HCT116 (cell line): ENCODE measurements at regions not wholly inside any gene's neighbourhood (a gene's known extent, or its start where the extent isn't known, plus 50 kb on each side); places are given as distances from the start of the nearest gene placed in this dataset.

Experiments
- ATAC-seq: fragments of 200-7000 bp; cut with Tn5 transposase; 2 replicates; pipeline ENCODE4 v1.9.1; 2020; ENCODE audit warnings: mild to moderate bottlenecking, moderate library complexity
- BruUV-seq: library from RNA; stranded (reverse); fragments of 400-500 nt; replicated peaks from 2 replicates; lab custom pipeline; 2021; lab: Mats Ljungman, UMichigan
- CTCF ChIA-PET: fragments of 300-600 bp; sonication (Branson Sonifier 250); formaldehyde crosslinking; loops from one replicate; lab custom pipeline; 2021; ENCODE audit warnings: antibody characterized with exemption; lab: Charles Lee
- POLR2A ChIA-PET: fragments of 300-600, 350-600 bp; sonication (Branson Sonifier 250); formaldehyde crosslinking; loops from one replicate; lab custom pipeline; 2021; ENCODE audit warnings: antibody characterized with exemption; lab: Charles Lee
- RAD21 ChIA-PET, 2 experiments: fragments of 300-600 bp; sonication (Branson Sonifier 250); formaldehyde crosslinking; loops; one replicate each; lab custom pipeline; 2023; ENCODE audit warnings: low total read pairs in 2 of 2; ENCODE audit not compliant: uncharacterized antibody in 2 of 2, unreplicated experiment in 2 of 2, low non-redundant PET in 1 of 2; lab: Charles Lee
- DNase-seq: peaks from one replicate; pipeline ENCODE4 v3.0.0-alpha.2; 2010; ENCODE audit warnings: low read depth, low spot score
- H2AFZ ChIP-seq: fragments of 200-600 bp; shearing (Covaris generic), sonication (generic); 2 replicates; pipeline ENCODE4 v1.6.1; 2017; ENCODE audit warnings: low read depth, mixed run types, mixed read lengths, antibody characterized with exemption, low read length; ENCODE audit not compliant: poor library complexity, severe bottlenecking
- H3K27ac ChIP-seq: 2 replicates; pipeline ENCODE4 v1.5.1; 2012; ENCODE audit warnings: low read depth, low read length
- H3K27me3 ChIP-seq: fragments of 200-600 bp; sonication (generic); 2 replicates; pipeline ENCODE4 v1.6.1; 2016; ENCODE audit warnings: mixed run types, low read length, mixed read lengths; ENCODE audit not compliant: insufficient read depth
- H3K36me3 ChIP-seq, 2 experiments: fragments of 200-500 bp in 1 of 2; fragments of 200-600 bp in 1 of 2; sonication (Bioruptor generic) in 1 of 2; sonication (generic) in 1 of 2; 2 replicates each; pipeline versions ENCODE4 v1.5.1 to v1.6.1; 2014 to 2016; ENCODE audit warnings: low read length in 2 of 2, inconsistent platforms in 1 of 2, mixed read lengths in 1 of 2, mixed run types in 1 of 2; ENCODE audit not compliant: insufficient read depth in 2 of 2, control insufficient read depth in 1 of 2
- H3K4me1 ChIP-seq, 2 experiments: fragments of 200-600 bp in 1 of 2; sonication (generic) in 1 of 2; 2 replicates each; pipeline versions ENCODE4 v1.5.1 to v1.6.1; 2012 to 2017; ENCODE audit warnings: low read length in 2 of 2, inconsistent platforms in 1 of 2, mild to moderate bottlenecking in 1 of 2, mixed read lengths in 1 of 2, mixed run types in 1 of 2, moderate library complexity in 1 of 2; ENCODE audit not compliant: insufficient read depth in 2 of 2, control insufficient read depth in 1 of 2
- H3K4me2 ChIP-seq: fragments of 200-600 bp; sonication (generic); 2 replicates; pipeline ENCODE4 v1.6.1; 2017; ENCODE audit warnings: mixed run types, low read length, mixed read lengths
- H3K4me3 ChIP-seq, 2 experiments: fragments of 200-600 bp in 1 of 2; sonication (generic) in 1 of 2; replicated peaks in 1 of 2; 2 replicates each; pipeline ENCODE4 v1.5.1; 2011 to 2016; ENCODE audit warnings: low read length in 2 of 2, control low read depth in 1 of 2, low read depth in 1 of 2, mild to moderate bottlenecking in 1 of 2, mixed read lengths in 1 of 2, mixed run types in 1 of 2
- H3K79me2 ChIP-seq: fragments of 200-600 bp; sonication (generic); 2 replicates; pipeline ENCODE4 v1.6.1; 2017; ENCODE audit warnings: mild to moderate bottlenecking, mixed run types, low read length, moderate library complexity, mixed read lengths; ENCODE audit not compliant: insufficient read depth
- H3K9ac ChIP-seq: fragments of 200-600 bp; sonication (generic); 2 replicates; pipeline ENCODE4 v1.6.1; 2016; ENCODE audit warnings: low read length, mixed read lengths
- H3K9me2 ChIP-seq: fragments of 200-600 bp; sonication (generic), shearing (Covaris generic); 2 replicates; pipeline ENCODE4 v1.6.1; 2017; ENCODE audit warnings: mixed run types, mild to moderate bottlenecking, moderate library complexity; ENCODE audit not compliant: insufficient read depth
- H3K9me3 ChIP-seq, 2 experiments: fragments of 200-500 bp in 1 of 2; fragments of 200-600 bp in 1 of 2; sonication (Bioruptor generic) in 1 of 2; sonication (generic) in 1 of 2; 2 replicates each; pipeline ENCODE4 v1.6.1; 2014 to 2017; ENCODE audit warnings: low read length in 2 of 2, mixed read lengths in 2 of 2, inconsistent platforms in 1 of 2, low read depth in 1 of 2, mild to moderate bottlenecking in 1 of 2, mixed run types in 1 of 2, moderate library complexity in 1 of 2; ENCODE audit not compliant: control insufficient read depth in 1 of 2, insufficient read depth in 1 of 2
- H4K20me1 ChIP-seq: fragments of 200-600 bp; sonication (generic), shearing (Covaris generic); 2 replicates; pipeline ENCODE4 v1.6.1; 2017; ENCODE audit warnings: mixed run types, mild to moderate bottlenecking, moderate library complexity; ENCODE audit not compliant: insufficient read depth
- CEBPB ChIP-seq: IDR thresholded peaks from 2 replicates; pipeline ENCODE4 v1.6.1; 2012; ENCODE audit warnings: low read depth
- EGR1 ChIP-seq: IDR thresholded peaks from 2 replicates; pipeline ENCODE4 v1.6.1; 2012; ENCODE audit warnings: low read depth
- ELF1 ChIP-seq: IDR thresholded peaks from 2 replicates; pipeline ENCODE4 v1.6.1; 2012; ENCODE audit warnings: low read depth, borderline replicate concordance
- EZH2phosphoT487 ChIP-seq: fragments of 200-600 bp; IDR thresholded peaks from 2 replicates; pipeline ENCODE4 v1.6.1; 2018; ENCODE audit warnings: antibody characterized with exemption, borderline replicate concordance
- POLR2A ChIP-seq: IDR thresholded peaks from 2 replicates; pipeline ENCODE4 v1.7.0; 2011; ENCODE audit warnings: borderline replicate concordance; ENCODE audit not compliant: insufficient read depth, insufficient read length; ENCODE audit errors: extremely low read depth
- POLR2AphosphoS5 ChIP-seq: IDR thresholded peaks from 2 replicates; pipeline ENCODE4 v1.6.1; 2011; ENCODE audit warnings: mild to moderate bottlenecking, low read depth, low read length, moderate library complexity
- SIN3A ChIP-seq: IDR thresholded peaks from 2 replicates; pipeline ENCODE4 v1.6.1; 2012; ENCODE audit warnings: low read depth
- TCF7L2 ChIP-seq: IDR thresholded peaks from 2 replicates; pipeline ENCODE4 v1.7.0; 2011; ENCODE audit warnings: borderline replicate concordance, inconsistent platforms; ENCODE audit not compliant: insufficient read depth, insufficient read length; ENCODE audit errors: extremely low read depth
- YY1 ChIP-seq: IDR thresholded peaks from 2 replicates; pipeline ENCODE4 v1.6.1; 2011; ENCODE audit warnings: low read length, low read depth, moderate library complexity, mild to moderate bottlenecking; ENCODE audit not compliant: insufficient replicate concordance; ENCODE audit errors: extremely low read depth
- ZNF274 ChIP-seq: fragments of 200-500 bp; sonication (Bioruptor generic); IDR thresholded peaks from 2 replicates; pipeline ENCODE4 v1.6.1; 2014; ENCODE audit warnings: mild to moderate bottlenecking, low read depth, low read length, inconsistent platforms
- intact Hi-C: fragments of 100-400 bp; cut with micrococcal nuclease; formaldehyde crosslinking; loops from 2 replicates; pipeline ENCODE4 v1.10.0; 2022
- TF ChIP-seq, protein P1 (sequence below): IDR thresholded peaks from 2 replicates; pipeline ENCODE4 v1.6.1; 2011; ENCODE audit warnings: mild to moderate bottlenecking, low read length, moderate library complexity; ENCODE audit not compliant: insufficient replicate concordance; ENCODE audit errors: extremely low read depth
- TF ChIP-seq, protein P2 (sequence below): IDR thresholded peaks from 2 replicates; pipeline ENCODE4 v1.6.1; 2012
- TF ChIP-seq, protein P3 (sequence below), 3 experiments: fragments of 200-600 bp in 1 of 3; sonication (generic) in 1 of 3; IDR thresholded peaks in 2 of 3; conservative IDR thresholded peaks in 1 of 3; 2 replicates each; pipeline ENCODE4 v1.5.1; 2012 to 2017; ENCODE audit warnings: low read depth in 2 of 3, low read length in 2 of 3, antibody characterized with exemption in 1 of 3, borderline replicate concordance in 1 of 3, control low read depth in 1 of 3, mild to moderate bottlenecking in 1 of 3, mixed read lengths in 1 of 3, mixed run types in 1 of 3, moderate library complexity in 1 of 3; ENCODE audit not compliant: insufficient read depth in 1 of 3
- TF ChIP-seq, protein P4 (sequence below): IDR thresholded peaks from 2 replicates; pipeline ENCODE4 v1.6.1; 2012

DNA sequence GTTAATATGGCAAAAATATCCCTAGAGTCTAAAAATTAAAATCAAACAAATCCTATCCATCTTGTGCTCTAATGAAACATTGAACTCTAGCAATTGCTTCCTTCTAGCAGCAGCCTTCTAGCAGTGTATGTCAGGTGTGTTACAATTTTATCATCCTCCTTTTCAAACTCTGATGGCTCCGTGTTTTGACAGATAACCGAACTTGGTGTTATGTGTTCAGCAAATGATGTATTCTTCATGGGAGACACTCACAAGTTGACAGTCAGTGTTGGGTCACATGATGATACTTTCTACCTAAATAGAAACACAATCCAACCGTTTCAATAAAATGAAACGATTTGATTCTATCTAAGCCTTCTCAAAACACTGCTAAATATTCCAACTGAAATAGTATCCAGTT is 525.3 kb upstream of the NOVA1 start:
- RAD21 ChIA-PET: no interaction called here
- no TSS peak for BruUV-seq
- Histone ChIP-seq H3K9me3 (peaks cover 13 to 29% of the 10 kb centered on the region in 2 experiments; a peak in 3 of 4 replicates), H3K9ac (no peak overlapping the region), H2AFZ (no peak overlapping the region), H3K9me2 (no peaks in the 10 kb centered on the region), H3K79me2 (no peaks in the 10 kb centered on the region), H3K27me3 (no peaks in the 10 kb centered on the region), H3K4me3 (no peak overlapping the region), H3K27ac (no peak overlapping the region), H3K4me2 (no peak overlapping the region), H3K4me1 (no peaks in the 10 kb centered on the region), H3K36me3 (no peaks in the 10 kb centered on the region), H4K20me1 (no peaks in the 10 kb centered on the region)
- CTCF ChIA-PET: no interaction called here
- ATAC-seq (no peak), DNase-seq (no peak)
- intact Hi-C loops: no loop called here
- POLR2A ChIA-PET: no interaction called here
- TF ChIP-seq TCF7L2 (no peak), ELF1 (no peak), SIN3A (no peak), POLR2A (no peak), POLR2AphosphoS5 (no peak), YY1 (no peak), EGR1 (no peak), CEBPB (no peak), ZNF274 (no peak), EZH2phosphoT487 (no peak)
- TF ChIP-seq, protein P1, sequence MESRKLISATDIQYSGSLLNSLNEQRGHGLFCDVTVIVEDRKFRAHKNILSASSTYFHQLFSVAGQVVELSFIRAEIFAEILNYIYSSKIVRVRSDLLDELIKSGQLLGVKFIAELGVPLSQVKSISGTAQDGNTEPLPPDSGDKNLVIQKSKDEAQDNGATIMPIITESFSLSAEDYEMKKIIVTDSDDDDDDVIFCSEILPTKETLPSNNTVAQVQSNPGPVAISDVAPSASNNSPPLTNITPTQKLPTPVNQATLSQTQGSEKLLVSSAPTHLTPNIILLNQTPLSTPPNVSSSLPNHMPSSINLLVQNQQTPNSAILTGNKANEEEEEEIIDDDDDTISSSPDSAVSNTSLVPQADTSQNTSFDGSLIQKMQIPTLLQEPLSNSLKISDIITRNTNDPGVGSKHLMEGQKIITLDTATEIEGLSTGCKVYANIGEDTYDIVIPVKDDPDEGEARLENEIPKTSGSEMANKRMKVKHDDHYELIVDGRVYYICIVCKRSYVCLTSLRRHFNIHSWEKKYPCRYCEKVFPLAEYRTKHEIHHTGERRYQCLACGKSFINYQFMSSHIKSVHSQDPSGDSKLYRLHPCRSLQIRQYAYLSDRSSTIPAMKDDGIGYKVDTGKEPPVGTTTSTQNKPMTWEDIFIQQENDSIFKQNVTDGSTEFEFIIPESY: no peak
- TF ChIP-seq, protein P2, sequence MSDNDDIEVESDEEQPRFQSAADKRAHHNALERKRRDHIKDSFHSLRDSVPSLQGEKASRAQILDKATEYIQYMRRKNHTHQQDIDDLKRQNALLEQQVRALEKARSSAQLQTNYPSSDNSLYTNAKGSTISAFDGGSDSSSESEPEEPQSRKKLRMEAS: no peak
- TF ChIP-seq, protein P3, sequence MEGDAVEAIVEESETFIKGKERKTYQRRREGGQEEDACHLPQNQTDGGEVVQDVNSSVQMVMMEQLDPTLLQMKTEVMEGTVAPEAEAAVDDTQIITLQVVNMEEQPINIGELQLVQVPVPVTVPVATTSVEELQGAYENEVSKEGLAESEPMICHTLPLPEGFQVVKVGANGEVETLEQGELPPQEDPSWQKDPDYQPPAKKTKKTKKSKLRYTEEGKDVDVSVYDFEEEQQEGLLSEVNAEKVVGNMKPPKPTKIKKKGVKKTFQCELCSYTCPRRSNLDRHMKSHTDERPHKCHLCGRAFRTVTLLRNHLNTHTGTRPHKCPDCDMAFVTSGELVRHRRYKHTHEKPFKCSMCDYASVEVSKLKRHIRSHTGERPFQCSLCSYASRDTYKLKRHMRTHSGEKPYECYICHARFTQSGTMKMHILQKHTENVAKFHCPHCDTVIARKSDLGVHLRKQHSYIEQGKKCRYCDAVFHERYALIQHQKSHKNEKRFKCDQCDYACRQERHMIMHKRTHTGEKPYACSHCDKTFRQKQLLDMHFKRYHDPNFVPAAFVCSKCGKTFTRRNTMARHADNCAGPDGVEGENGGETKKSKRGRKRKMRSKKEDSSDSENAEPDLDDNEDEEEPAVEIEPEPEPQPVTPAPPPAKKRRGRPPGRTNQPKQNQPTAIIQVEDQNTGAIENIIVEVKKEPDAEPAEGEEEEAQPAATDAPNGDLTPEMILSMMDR (IDR thresholded peaks at IDR 0.05 in 2 of 3, conservative IDR thresholded peaks at IDR 0.05 in 1 of 3; ENCODE audit: borderline replicate concordance in 1 of 3, insufficient read depth in 1 of 3, low read depth in 2 of 3, low read length in 2 of 3): no peak
- TF ChIP-seq, protein P4, sequence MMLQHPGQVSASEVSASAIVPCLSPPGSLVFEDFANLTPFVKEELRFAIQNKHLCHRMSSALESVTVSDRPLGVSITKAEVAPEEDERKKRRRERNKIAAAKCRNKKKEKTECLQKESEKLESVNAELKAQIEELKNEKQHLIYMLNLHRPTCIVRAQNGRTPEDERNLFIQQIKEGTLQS: no peak
